ENCODE measurements at regions not wholly inside any gene's neighbourhood (a gene's known extent, or its start where the extent isn't known, plus 50 kb on each side); places are given as distances from the start of the nearest gene placed in this dataset.

- DNase-seq (no peak), ATAC-seq (no peak)
- Histone ChIP-seq H3K4me3 (no peak overlapping the region), H3K27ac (no peak overlapping the region), H3K9me3 (peaks cover 0 to 18% (median 2%) of the 10 kb centered on the region in 12 donors), H3K27me3 (no peaks in the 10 kb centered on the region), H3K4me1 (peaks cover 0 to 19% (median 7%) of the 10 kb centered on the region in 12 donors), H3K36me3 (no peaks in the 10 kb centered on the region)
- intact Hi-C loops (cut with DNase I) = no loop called here
- no peak for TF ChIP-seq POLR2A (IDR thresholded peaks at IDR 0.05)
- TF ChIP-seq CTCF (IDR thresholded peaks at IDR 0.05) = no peak
Measured at GRCh38 chr5:143544606-143545005, 141.1 kb upstream of the NR3C1 start.

- Histone ChIP-seq H3K36me3 (no peaks in the 10 kb centered on the region), H3K27ac (peak overlapping the region in 6 of 12 donors; percentile 4 to 33 (median 10)), H3K9me3 (peaks cover 0 to 28% (median 9%) of the 10 kb centered on the region in 12 donors), H3K4me1 (peaks cover 0 to 19% (median 7%) of the 10 kb centered on the region in 12 donors), H3K27me3 (no peaks in the 10 kb centered on the region), H3K4me3 (no peak overlapping the region)
- TF ChIP-seq CTCF (IDR thresholded peaks at IDR 0.05) (no peak), POLR2A (IDR thresholded peaks at IDR 0.05) (no peak)
- ATAC-seq (peak in 2 of 4 donors; percentile 24 to 80), DNase-seq (no peak)
- WGBS, 4 donors = 52 to 69% (median 68%) methylated on average over 2 of the region's 2 CpGs
- intact Hi-C loops (cut with DNase I) = no loop called here
Measured at GRCh38 chr5:143543358-143544255, 140.1 kb upstream of the NR3C1 start.

GRCh38 chr5:143542798-143543144 lies 139.3 kb upstream of the NR3C1 start:
- H3K27me3 ChIP-seq = no peaks in the 10 kb centered on the region
- 34 to 45% (median 43%) methylated on average over 3 of the region's 3 CpGs for WGBS, 4 donors
- H3K36me3 ChIP-seq = no peaks in the 10 kb centered on the region
- peaks cover 0 to 19% (median 7%) of the 10 kb centered on the region in 12 donors for H3K4me1 ChIP-seq
- intact Hi-C loops (cut with DNase I) = no loop called here
- DNase-seq = no peak
- ATAC-seq = peak in 3 of 4 donors; percentile 41 to 44 (median 43)
- peak overlapping the region in 3 of 12 donors; percentile 8 to 14 (median 13) for H3K27ac ChIP-seq
- peaks cover 0 to 29% (median 9%) of the 10 kb centered on the region in 12 donors for H3K9me3 ChIP-seq
- TF ChIP-seq CTCF (IDR thresholded peaks at IDR 0.05) = no peak
- TF ChIP-seq POLR2A (IDR thresholded peaks at IDR 0.05) = no peak
- H3K4me3 ChIP-seq = no peak overlapping the region

- 61 to 69% (median 63%) methylated on average over 6 of the region's 6 CpGs for WGBS, 4 donors
- Histone ChIP-seq H3K4me3 (no peak overlapping the region), H3K27me3 (no peaks in the 10 kb centered on the region), H3K27ac (peak overlapping the region in 2 of 12 donors; percentile 8 to 13), H3K4me1 (peaks cover 0 to 19% (median 7%) of the 10 kb centered on the region in 12 donors), H3K9me3 (peaks cover 0 to 23% (median 9%) of the 10 kb centered on the region in 12 donors), H3K36me3 (no peaks in the 10 kb centered on the region)
- no peak for ATAC-seq
- no peak for TF ChIP-seq CTCF (IDR thresholded peaks at IDR 0.05)
- no peak for TF ChIP-seq POLR2A (IDR thresholded peaks at IDR 0.05)
- DNase-seq = no peak
- intact Hi-C loops (cut with DNase I) = no loop called here
Measured at GRCh38 chr5:143541943-143542797, 138.7 kb upstream of the NR3C1 start.

Data from heart left ventricle (tissue), 16 donors.